HepG2 (cell line): ENCODE measurements at regions not wholly inside any gene's neighbourhood (a gene's known extent, or its start where the extent isn't known, plus 50 kb on each side); places are given as distances from the start of the nearest gene placed in this dataset.

Source experiments
- BHLHE40 ChIP-seq: IDR thresholded peaks from 2 replicates; pipeline ENCODE4 v1.6.1; 2011; ENCODE audit warnings: low read length, improper control_type of control experiment
- MATR3 ChIP-seq: sonication (generic); formaldehyde crosslinking; IDR thresholded peaks from 2 replicates; pipeline ENCODE4 v1.4.0; 2020; ENCODE audit warnings: missing genetic modification reagents
- NR3C1 ChIP-seq: sonication (generic); formaldehyde crosslinking; IDR thresholded peaks from 2 replicates; pipeline ENCODE4 v1.4.0; 2020; ENCODE audit warnings: missing genetic modification reagents
- PRDM10 ChIP-seq: sonication (generic); formaldehyde crosslinking; IDR thresholded peaks from 2 replicates; pipeline ENCODE4 v1.4.0; 2020; ENCODE audit warnings: low read depth, missing genetic modification reagents
- TAF1 ChIP-seq: sonication (generic); formaldehyde crosslinking; IDR thresholded peaks from 2 replicates; pipeline ENCODE4 v1.4.0; 2020; ENCODE audit warnings: missing genetic modification reagents
- THAP11 ChIP-seq: IDR thresholded peaks from 2 replicates; pipeline ENCODE4 v1.6.1; 2016; ENCODE audit warnings: missing biosample characterization, missing genetic modification reagents
- ZNF691 ChIP-seq: sonication (generic); formaldehyde crosslinking; IDR thresholded peaks from 2 replicates; pipeline ENCODE4 v1.4.0; 2020; ENCODE audit warnings: missing genetic modification reagents, low read depth, mild to moderate bottlenecking, borderline replicate concordance
- ZNF816 ChIP-seq: sonication (generic); formaldehyde crosslinking; IDR thresholded peaks from 2 replicates; pipeline ENCODE4 v1.8.0; 2022; ENCODE audit warnings: missing genetic modification reagents, mild to moderate bottlenecking, borderline replicate concordance
- ZNF883 ChIP-seq: sonication (generic); formaldehyde crosslinking; IDR thresholded peaks from 2 replicates; pipeline ENCODE4 v1.5.1; 2020; ENCODE audit warnings: mild to moderate bottlenecking, missing genetic modification reagents; ENCODE audit errors: not compliant biosample characterization

- TF ChIP-seq TAF1 (CRISPR knock-in tag) = no peak
- no peak for TF ChIP-seq ZNF883
- TF ChIP-seq MATR3 = no peak
- no peak for TF ChIP-seq PRDM10 (CRISPR knock-in tag)
- no peak for TF ChIP-seq BHLHE40
- TF ChIP-seq THAP11 = no peak
- no peak for TF ChIP-seq ZNF816 (CRISPR knock-in tag)
- TF ChIP-seq ZNF691 (CRISPR knock-in tag) = no peak
- TF ChIP-seq NR3C1 (CRISPR knock-in tag) = no peak
Measured at GRCh38 chr1:69271587-69272125, 296.1 kb upstream of the LRRC7 start.
